Urinary bladder (tissue), 3 donors: ENCODE measurements at regions not wholly inside any gene's neighbourhood (a gene's known extent, or its start where the extent isn't known, plus 50 kb on each side); places are given as distances from the start of the nearest gene placed in this dataset.

ENCODE experiments used
- DNase-seq: peaks from one replicate; pipeline ENCODE4 v3.0.0-alpha.2; 2015; ENCODE audit errors: extremely low spot score
- H3K27ac ChIP-seq: one replicate; pipeline ENCODE4 v1.5.1; 2013; ENCODE audit warnings: low read depth, mild to moderate bottlenecking, moderate library complexity
- H3K36me3 ChIP-seq: one replicate; pipeline ENCODE4 v1.6.1; 2013; ENCODE audit warnings: mild to moderate bottlenecking, moderate library complexity; ENCODE audit not compliant: insufficient read depth
- H3K4me1 ChIP-seq: one replicate; pipeline ENCODE4 v1.6.1; 2013; ENCODE audit warnings: mild to moderate bottlenecking, moderate library complexity; ENCODE audit not compliant: insufficient read depth
- H3K4me3 ChIP-seq: one replicate; pipeline ENCODE4 v1.5.1; 2013; ENCODE audit warnings: low read depth, low read length
- WGBS: extraction: QIAGEN DNeasy Blood & Tissue Kit; methylation state at CpG from one replicate; pipeline ENCODE4 v1.1.7; 2013; 5-methylcytosine and 5-hydroxymethylcytosine counted together
- donor health status: healthy with polysubstance abuse.
- donor health status: healthy.

- no peak for DNase-seq
- WGBS, result 38% methylated on average over 2 of the region's 2 CpGs
- no peak overlapping the region for H3K27ac ChIP-seq
Measured at GRCh38 chr2:5290900-5291546, 401.2 kb upstream of the SOX11 start.

GRCh38 chr2:5304640-5305039, 387.5 kb upstream of the SOX11 start:
- Histone ChIP-seq H3K4me3 (no peak overlapping the region), H3K36me3 (no peaks in the 10 kb centered on the region), H3K27ac (no peak overlapping the region), H3K4me1 (no peaks in the 10 kb centered on the region)
- no peak for DNase-seq
- 98% methylated on average over 1 of the region's 1 CpG for WGBS

More at GRCh38 chr2:5290900-5291546, 401.2 kb upstream of the SOX11 start:
- Histone ChIP-seq H3K4me1 (no peaks in the 10 kb centered on the region), H3K4me3 (no peak overlapping the region), H3K36me3 (no peaks in the 10 kb centered on the region)

- DNase-seq, result no peak
- no peaks in the 10 kb centered on the region for H3K36me3 ChIP-seq
- WGBS, result 36% methylated on average over 2 of the region's 2 CpGs
- no peak overlapping the region for H3K27ac ChIP-seq
- H3K4me1 ChIP-seq, result no peaks in the 10 kb centered on the region
- H3K4me3 ChIP-seq, result no peak overlapping the region
Measured at GRCh38 chr2:5315041-5315440, 377.1 kb upstream of the SOX11 start.

GRCh38 chr2:5315512-5315911, 376.7 kb upstream of the SOX11 start:
- no peak overlapping the region for H3K27ac ChIP-seq
- H3K36me3 ChIP-seq, result no peaks in the 10 kb centered on the region
- 71% methylated on average over 4 of the region's 4 CpGs for WGBS
- H3K4me1 ChIP-seq, result no peaks in the 10 kb centered on the region
- DNase-seq, result no peak
- H3K4me3 ChIP-seq, result no peak overlapping the region

- Histone ChIP-seq H3K36me3 (no peaks in the 10 kb centered on the region), H3K4me3 (no peak overlapping the region), H3K27ac (no peak overlapping the region), H3K4me1 (no peaks in the 10 kb centered on the region)
- 94% methylated on average over 1 of the region's 1 CpG for WGBS
- DNase-seq, result no peak
Measured at GRCh38 chr2:5316001-5316490, 376.1 kb upstream of the SOX11 start.

GRCh38 chr2:5319493-5319892, 372.7 kb upstream of the SOX11 start:
- no peak overlapping the region for H3K4me3 ChIP-seq
- 99% methylated on average over 1 of the region's 1 CpG for WGBS
- no peak overlapping the region for H3K27ac ChIP-seq
- DNase-seq, result no peak
- no peaks in the 10 kb centered on the region for H3K36me3 ChIP-seq
- no peaks in the 10 kb centered on the region for H3K4me1 ChIP-seq

- Histone ChIP-seq H3K4me1 (no peaks in the 10 kb centered on the region), H3K4me3 (no peak overlapping the region), H3K27ac (no peak overlapping the region), H3K36me3 (no peaks in the 10 kb centered on the region)
- no peak for DNase-seq
- 25% methylated on average over 4 of the region's 4 CpGs for WGBS
Measured at GRCh38 chr2:5322396-5322795, 369.8 kb upstream of the SOX11 start.

- H3K36me3 ChIP-seq, result no peaks in the 10 kb centered on the region
- H3K4me3 ChIP-seq, result no peak overlapping the region
- no peaks in the 10 kb centered on the region for H3K4me1 ChIP-seq
- no peak overlapping the region for H3K27ac ChIP-seq
- no peak for DNase-seq
- 95% methylated on average over 23 of the region's 23 CpGs for WGBS
Measured at GRCh38 chr2:5325523-5325922, 366.7 kb upstream of the SOX11 start.

- Histone ChIP-seq H3K27ac (no peak overlapping the region), H3K4me1 (no peaks in the 10 kb centered on the region), H3K36me3 (no peaks in the 10 kb centered on the region), H3K4me3 (no peak overlapping the region)
- no peak for DNase-seq
- WGBS, result 71% methylated on average over 5 of the region's 5 CpGs
Measured at GRCh38 chr2:5328826-5329225, 363.4 kb upstream of the SOX11 start.

- no peak for DNase-seq
- H3K4me3 ChIP-seq, result no peak overlapping the region
Measured at GRCh38 chr2:5329763-5330162, 362.4 kb upstream of the SOX11 start.

GRCh38 chr2:5330961-5331360, 361.2 kb upstream of the SOX11 start:
- no peak overlapping the region for H3K4me3 ChIP-seq
- no peak overlapping the region for H3K27ac ChIP-seq
- 35% methylated on average over 1 of the region's 1 CpG for WGBS
- no peak for DNase-seq
- no peaks in the 10 kb centered on the region for H3K4me1 ChIP-seq
- no peaks in the 10 kb centered on the region for H3K36me3 ChIP-seq

More at GRCh38 chr2:5329763-5330162, 362.4 kb upstream of the SOX11 start:
- H3K36me3 ChIP-seq, result no peaks in the 10 kb centered on the region
- no peak overlapping the region for H3K27ac ChIP-seq
- 79% methylated on average over 3 of the region's 3 CpGs for WGBS
- no peaks in the 10 kb centered on the region for H3K4me1 ChIP-seq

- DNase-seq, result no peak
- Histone ChIP-seq H3K4me3 (no peak overlapping the region), H3K4me1 (no peaks in the 10 kb centered on the region), H3K36me3 (no peaks in the 10 kb centered on the region), H3K27ac (no peak overlapping the region)
- WGBS, result 79% methylated on average over 3 of the region's 3 CpGs
Measured at GRCh38 chr2:5332925-5333324, 359.3 kb upstream of the SOX11 start.

- H3K4me1 ChIP-seq, result no peaks in the 10 kb centered on the region
- DNase-seq, result no peak
- H3K27ac ChIP-seq, result no peak overlapping the region
- H3K4me3 ChIP-seq, result no peak overlapping the region
- no peaks in the 10 kb centered on the region for H3K36me3 ChIP-seq
Measured at GRCh38 chr2:5339473-5339872, 352.7 kb upstream of the SOX11 start.

- 61% methylated on average over 6 of the region's 6 CpGs for WGBS
- Histone ChIP-seq H3K27ac (no peak overlapping the region), H3K4me1 (no peaks in the 10 kb centered on the region)
Measured at GRCh38 chr2:5343785-5344335, 348.3 kb upstream of the SOX11 start.

More at GRCh38 chr2:5343785-5344335, 348.3 kb upstream of the SOX11 start:
- no peaks in the 10 kb centered on the region for H3K36me3 ChIP-seq
- no peak overlapping the region for H3K4me3 ChIP-seq
- DNase-seq, result no peak
